Urothelium cell line (cell line): ENCODE measurements at regions not wholly inside any gene's neighbourhood (a gene's known extent, or its start where the extent isn't known, plus 50 kb on each side); places are given as distances from the start of the nearest gene placed in this dataset.
A peak's percentile ranks its signal among the peaks of the same experiment; 100 is the strongest.
"Not testable (repeated sequence)": the region's sequence is repeated elsewhere in the genome, so short reads cannot be mapped to it uniquely, and the experiment has no call there.

Source experiments
- DNase-seq: peaks from one replicate; pipeline ENCODE4 v3.0.0; 2011; ENCODE audit warnings: low spot score, mixed read lengths
- FAIRE-seq: peaks from 2 replicates; lab custom pipeline; 2011; peaks lifted over from hg19 to GRCh38; lab: Jason Lieb, UNC

DNA sequence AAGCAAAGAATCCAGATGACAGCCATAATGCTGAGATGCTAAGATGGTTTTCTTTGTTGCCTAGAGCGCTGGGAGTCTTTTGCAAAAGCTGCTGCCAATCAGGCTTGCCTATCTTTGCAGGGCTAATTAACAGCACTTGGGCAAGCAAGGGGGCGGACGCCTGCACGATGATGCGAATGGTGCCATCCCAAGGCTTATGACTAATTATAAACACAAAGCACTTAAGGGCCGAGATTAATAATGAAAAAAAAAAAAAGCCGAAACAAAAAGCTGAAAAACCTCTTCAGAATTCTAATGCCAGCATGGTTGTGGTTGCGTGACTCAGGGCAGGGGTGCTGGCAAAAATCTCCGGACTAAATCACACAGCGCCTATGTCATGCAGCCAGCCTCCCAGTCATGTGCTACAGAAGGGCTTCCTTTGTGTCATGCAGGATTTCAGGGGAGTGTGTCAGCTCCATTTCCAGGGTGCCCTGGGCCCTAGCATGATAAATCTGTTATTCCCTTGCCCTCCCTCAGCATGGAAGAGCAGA is 185.0 kb upstream of the ANKRD28 start:
- DNase-seq (peak; percentile 90), FAIRE-seq (no peak)

DNA sequence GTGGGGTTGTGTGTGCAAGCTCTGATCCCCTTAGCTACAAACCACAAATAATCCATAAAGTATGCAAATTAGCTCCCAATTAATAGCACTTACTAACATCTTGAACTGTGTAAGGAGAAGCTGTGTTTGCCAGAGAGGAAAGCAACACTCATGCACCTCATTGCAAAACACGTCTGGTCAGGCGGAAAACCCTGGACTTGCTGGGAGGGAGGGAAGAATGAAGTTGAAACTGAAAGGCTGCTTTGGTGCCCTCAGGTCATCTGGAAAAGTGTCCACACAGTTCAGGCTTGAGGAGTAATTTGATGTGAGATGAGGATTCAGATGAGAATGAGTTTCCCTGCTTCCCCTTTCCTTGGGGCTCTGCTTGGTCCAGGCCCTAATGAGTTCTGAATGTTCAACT is 185.5 kb upstream of the ANKRD28 start:
- peak; percentile 20 for DNase-seq
- FAIRE-seq = no peak

DNA sequence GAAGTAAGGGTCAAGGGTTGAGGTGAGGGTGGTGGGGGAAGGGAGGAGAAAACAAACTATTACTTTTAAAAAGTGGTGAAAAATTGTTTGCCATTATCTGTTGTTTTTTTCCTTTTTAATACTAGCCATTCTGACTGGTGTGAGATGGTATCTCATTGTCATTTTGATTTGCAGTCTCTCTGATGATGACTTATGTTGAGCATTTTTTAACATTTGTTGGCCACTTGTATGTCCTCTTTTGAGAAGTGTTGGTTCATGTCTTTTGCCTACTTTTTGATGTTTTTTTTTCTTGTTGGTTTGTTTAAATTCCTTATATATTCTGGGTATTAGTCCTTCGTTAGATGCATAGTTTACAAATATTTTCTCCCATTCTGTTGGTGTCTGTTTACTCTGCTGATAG is 185.9 kb upstream of the ANKRD28 start:
- no peak for FAIRE-seq
- DNase-seq = no peak

DNA sequence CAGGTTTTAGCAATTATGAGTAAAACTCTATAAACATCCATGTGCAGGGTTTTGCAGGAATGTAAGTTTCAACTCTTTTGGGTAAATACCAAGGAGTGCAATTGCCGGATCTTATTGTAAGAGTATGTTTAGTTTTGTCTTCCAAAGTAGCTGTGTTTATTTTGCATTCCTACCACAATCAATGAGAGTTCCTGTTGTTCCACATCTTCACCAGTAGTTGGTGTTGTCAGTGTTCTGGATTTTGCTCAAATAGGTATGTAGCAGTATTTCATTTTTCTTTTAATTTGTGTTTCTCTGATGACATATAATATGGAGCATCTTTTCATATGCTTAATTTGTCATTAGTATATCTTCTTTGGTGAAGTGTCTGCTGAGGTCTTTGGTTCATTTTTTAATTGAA is 185.1 kb upstream of the GALNT15 start:
- DNase-seq (no peak), FAIRE-seq (no peak)

DNA sequence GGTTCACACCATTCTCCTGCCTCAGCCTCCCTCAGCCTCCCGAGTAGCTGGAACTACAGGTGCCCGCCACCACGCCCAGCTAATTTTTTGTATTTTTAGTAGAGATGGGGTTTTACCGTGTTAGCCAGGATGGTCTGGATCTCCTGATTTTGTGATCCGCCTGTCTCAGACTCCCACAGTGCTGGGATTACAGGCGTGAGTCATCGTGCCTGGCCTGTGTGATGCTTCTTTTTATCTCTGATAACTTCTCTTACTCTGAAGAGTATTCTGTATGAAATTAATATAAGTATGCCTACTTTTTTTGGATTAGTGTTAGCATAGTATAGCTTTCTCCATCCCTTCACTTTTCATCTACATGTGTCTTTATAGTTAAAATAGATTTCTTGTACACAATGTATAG is 180.8 kb upstream of the GALNT15 start:
- FAIRE-seq, DNase-seq: not testable (repeated sequence)

DNA sequence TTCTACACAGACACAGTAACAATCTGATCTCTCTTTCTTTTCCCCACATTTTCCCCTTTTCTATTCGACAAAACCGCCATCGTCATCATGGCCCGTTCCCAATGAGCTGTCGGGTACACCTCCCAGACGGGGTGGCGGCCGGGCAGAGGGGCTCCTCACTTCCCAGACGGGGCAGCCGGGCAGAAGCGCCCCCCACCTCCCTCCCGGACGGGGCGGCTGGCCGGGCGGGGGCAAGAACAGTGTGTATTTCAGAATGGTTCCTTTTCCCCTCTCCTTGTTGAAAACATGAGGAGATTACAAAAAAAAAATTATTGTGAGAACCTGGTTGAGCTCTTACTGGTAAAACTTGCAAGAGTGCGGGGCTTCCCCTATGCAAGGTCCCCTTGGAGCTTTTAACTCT is 178.0 kb upstream of the GALNT15 start:
- not testable (repeated sequence) for DNase-seq, FAIRE-seq

DNA sequence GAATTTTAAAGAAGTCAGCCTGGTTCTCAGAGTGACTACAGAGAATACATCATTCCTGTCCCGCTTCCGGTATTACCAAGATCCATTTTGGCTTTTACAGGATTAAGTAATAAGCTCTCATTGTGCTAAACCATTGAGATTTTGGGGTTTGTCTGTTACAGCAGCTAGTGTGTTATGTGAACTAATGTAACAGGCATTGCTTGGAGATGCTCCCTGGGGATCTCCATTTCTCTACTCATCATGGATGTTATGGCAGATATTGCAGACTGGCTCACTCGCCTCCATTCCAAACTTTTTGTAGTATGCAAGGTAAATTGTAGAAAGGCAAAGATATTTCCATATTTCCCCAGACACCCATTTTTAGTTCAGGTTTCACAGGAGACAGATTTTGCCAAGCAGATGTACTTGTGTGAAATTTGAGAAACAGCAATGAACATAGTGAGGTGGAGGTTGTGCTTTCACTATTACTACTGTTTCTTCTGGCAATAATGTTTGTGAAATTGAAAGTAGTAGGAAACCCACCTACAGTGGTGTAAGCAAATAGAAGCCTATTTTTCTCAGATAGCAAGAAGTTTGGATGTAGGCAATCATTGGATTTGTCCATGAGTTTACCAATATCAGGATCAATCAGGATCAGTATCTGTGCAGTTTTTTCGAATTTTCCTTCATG is 177.1 kb upstream of the GALNT15 start:
- FAIRE-seq (no peak), DNase-seq (no peak)

DNA sequence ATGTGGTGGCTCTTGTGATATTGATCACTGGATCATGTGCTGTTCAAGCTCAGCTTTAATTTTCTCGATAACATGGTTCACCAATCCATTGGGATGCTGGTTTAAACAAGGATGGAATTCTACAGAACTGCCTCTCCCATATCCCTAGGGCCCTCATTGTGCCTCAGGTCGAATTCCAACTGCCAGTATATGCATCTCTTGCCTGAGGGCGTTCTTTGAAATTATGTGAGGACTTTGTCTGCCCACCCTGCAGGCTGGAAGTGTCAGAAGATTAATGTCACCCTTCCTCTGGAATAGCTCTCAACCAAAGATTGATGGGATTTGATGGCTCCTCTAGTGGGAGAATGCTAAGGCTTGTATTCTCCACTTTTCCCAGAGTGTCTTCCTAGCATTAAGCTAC is 175.6 kb upstream of the GALNT15 start:
- DNase-seq = no peak
- no peak for FAIRE-seq

DNA sequence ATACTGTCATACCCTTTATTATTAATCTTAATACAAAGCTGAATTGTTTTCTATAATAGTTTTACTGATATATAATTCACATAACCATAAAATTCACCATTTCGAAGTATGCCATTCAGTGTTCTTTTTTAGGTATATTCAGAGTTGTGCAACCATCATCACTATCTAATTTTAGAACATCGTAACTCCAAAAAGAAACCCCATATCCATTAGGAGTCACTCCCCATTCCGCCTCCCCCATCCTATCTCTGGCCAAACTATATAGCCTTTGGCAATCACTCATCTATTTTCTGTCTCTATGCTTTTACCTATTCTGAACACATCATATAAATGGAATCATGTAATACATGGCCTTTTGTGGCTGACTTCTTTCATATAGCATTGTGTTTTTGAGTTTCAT is 169.7 kb upstream of the GALNT15 start:
- no peak for FAIRE-seq
- no peak for DNase-seq

DNA sequence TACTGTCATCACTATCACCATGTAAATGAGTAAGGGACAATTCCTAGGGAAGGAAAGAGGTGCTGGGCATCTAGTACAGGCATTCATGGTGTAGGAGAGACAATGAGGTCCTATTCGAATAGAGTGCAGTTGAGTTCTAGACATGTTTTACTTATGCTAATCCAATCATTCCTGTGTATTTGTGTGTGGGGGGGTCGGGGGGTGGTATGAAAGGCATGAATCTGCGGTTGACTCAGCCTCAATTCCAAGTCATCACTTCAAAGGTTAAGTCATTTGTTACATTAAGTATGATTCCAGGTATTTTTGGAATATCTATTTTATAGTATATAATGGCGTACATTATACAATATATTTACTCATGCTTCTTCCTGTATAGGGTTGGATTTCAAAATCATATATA is 163.1 kb upstream of the GALNT15 start:
- FAIRE-seq (no peak), DNase-seq (no peak)

DNA sequence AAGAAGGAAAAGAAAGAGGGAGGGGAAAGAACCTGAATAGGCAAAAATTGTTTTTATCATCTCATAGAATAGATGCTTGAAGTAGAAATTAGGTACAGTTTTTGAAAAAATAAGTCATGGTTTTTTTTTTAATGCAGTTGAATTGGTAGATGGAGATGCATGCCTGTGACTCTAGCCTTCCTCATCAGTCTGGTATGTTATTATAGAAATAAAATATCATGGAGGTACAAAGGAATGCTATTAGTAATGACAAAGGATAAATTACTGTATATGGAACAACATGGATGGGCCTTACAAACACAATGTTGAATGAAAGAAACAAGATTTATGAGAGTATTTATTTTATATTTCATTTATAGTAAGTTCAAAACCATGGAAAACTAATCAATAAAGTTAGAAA is 162.4 kb upstream of the GALNT15 start:
- no peak for DNase-seq
- no peak for FAIRE-seq

DNA sequence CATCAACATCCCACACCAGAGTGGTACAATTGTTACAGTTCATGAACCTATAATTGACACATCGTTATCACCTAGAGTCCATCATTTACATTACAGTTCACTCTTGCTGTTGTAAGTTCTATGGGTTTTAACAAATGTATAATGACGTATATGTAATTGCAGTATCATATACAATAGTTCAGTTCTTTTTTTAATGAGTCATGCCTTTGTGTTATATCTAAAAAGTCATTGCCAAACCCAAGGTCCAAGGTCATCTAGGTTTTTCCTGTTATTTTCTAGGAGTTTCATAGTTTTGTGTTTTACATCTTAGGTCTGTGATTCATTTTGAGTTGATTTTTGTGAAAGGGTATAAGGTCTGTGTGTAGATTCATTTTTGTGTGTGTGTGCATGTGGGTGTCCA is 160.9 kb upstream of the GALNT15 start:
- DNase-seq = no peak
- FAIRE-seq = no peak

DNA sequence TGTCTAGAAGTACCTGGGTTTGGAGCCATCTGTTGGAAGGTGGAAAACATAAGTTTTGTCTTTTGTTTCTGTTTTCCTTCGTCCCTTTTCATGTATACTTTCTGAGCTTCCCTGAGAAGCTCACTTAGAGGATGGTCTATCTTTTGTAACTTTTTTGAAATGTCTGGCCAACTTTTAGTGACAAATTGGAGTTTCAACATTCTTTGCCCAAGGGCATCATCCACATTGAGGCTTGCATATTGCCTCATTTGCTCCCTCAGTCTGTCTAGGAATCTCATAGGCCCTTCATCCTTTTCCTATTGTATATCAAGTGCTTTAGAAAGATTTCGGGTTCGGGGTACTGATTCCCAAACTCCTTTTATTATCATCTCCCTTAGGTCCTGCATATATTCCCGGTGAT is 152.7 kb upstream of the GALNT15 start:
- not testable (repeated sequence) for DNase-seq, FAIRE-seq

DNA sequence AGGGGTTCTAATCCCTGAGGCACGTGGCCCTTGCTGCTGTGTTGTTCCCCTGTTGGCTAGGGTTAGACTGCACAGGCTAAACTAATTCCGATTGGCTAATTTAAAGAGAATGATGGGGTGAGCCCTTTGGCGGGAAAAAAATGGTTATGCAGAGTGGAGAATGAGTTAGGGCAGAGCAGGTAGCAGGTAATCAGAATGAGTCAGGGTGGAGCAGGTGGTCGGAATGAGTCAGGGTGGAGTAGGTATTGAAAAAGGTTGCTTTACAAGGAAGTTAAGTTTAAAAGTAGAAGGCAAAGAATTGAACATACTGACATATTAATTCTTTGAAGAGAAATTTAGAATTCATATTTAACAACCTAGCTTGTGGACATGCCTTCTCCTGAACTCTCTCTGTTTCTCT is 150.6 kb upstream of the GALNT15 start:
- not testable (repeated sequence) for DNase-seq, FAIRE-seq

DNA sequence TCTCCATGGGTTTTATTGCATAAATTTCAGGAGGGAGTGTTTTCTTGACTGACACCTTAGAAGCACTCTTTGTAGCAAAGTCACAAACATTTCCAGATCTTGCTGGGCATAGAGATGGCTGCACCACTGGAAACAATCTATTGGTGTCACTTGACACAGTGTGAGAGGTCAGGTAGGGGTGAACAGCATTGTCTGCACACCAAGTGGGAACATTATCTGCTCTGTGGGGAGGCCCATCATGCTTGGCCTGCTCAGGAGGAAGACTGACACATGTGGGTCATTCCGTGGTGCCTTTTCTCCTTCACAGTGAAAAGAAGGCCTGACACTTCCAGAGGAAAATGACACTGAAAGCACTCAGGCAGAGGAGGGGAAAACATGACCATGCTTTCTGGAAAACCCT is 149.9 kb upstream of the GALNT15 start:
- FAIRE-seq (no peak), DNase-seq (no peak)

DNA sequence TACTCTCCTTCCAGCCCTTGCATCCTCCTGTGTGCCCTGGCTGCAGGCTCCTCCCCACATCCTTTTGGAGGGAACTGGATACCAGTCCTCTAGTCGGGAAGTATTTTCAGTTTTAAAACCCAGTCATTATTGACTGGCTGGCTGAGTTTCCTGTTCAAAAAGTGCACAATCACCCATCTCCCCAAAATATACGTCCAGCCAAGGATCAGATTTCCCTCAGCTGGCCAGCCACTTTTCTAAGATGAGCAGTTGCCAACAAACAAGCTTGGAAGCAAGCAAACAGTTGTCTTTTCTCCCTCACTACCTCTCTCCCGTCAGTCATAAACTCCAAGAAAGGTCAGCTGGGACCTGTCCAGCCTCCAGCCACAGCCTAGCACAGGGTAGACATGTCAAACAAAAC is 147.7 kb upstream of the GALNT15 start:
- DNase-seq (no peak), FAIRE-seq (no peak)

DNA sequence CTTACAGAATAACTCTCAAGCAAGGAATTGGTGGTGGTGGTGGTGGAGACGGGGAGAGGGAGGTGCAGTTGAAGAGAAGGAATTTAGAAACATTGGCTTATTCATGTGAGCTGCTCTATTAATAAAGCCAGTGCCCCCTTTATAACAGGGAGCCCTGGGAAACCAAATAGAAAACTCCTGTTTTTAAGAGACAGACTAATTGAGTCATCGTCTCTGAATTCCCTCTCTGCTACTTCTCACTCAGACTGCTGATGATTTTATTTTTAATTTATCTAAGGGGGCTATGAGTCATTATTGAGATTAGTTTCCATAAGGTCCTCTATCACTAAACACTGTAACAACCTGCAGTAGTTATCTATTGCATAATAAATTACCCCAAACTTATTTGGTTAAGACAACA is 145.9 kb upstream of the GALNT15 start:
- FAIRE-seq (no peak), DNase-seq (no peak)

DNA sequence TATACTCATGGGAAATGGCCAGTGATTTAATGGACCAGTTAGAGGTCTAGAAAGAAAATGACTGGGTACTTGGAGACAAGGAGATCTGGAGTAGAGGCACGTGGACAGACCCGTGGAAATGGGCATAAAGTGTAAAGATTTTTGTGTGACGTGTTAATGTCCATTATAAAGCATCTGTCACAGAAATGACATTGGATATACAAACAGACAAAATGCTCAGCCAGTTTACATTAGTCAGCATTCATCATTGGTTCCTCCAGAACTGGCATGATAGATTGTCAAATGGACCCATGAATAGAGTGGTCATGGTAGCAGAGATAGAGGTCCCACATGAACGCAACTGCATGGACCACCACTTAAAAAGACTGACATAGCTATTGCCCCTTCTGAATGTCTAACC is 144.1 kb upstream of the GALNT15 start:
- no peak for DNase-seq
- no peak for FAIRE-seq

DNA sequence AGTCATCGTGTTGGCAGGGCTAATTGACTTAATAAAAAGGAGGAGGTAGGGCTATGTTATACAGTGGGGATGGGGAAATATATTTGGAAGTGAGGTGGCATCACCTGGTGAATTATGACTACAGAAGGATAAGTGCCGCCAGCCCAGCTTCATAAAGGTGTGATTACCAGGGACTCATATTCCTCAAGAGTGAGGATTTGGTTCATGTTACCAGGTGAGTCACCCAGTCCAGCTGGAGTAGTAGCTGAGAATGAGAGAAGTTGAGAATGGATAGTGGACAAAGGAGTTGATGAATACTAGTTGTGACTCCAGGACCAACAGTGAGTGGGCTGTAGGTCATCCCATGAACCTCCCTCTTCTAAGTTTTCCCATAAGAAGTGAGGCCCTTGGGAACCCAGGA is 143.0 kb upstream of the GALNT15 start:
- DNase-seq (no peak), FAIRE-seq (no peak)

DNA sequence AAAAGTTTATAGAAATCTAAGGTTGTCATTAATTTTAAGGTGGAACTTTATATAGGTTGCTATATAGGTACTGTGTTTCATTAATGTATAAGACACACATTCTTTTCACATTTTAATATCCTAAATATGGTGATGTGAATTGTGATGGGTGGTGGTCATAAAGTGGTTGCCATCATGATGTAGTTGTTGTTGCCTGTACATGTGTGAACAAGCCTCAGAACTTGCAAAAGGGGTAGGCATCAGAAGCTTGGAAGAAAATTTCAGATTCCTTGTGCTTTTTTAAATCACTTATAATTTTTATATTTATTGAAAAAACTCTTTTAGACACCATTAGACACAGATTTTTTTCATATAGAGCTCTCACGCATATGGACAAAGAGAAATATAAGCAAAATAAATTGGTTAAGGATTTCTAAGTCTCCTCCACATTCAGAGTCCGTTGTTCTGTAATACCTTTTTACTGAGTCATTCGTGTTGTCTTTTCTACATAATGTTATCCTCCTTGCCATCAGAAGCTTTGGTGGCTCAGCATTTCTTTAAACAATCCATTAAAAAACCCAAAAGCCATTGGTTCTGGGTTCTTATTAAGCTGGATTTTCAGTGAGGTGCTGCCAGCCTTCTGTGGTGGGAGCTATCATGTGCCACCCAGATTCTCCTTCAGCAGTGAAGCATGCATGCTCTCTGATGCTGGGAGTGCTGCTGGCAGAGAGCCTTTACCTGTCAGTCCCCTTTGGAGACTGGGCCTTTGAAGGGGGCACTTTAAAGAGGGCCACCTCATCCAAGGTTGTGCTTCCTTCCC is 140.4 kb upstream of the GALNT15 start:
- FAIRE-seq (no peak), DNase-seq (no peak)

DNA sequence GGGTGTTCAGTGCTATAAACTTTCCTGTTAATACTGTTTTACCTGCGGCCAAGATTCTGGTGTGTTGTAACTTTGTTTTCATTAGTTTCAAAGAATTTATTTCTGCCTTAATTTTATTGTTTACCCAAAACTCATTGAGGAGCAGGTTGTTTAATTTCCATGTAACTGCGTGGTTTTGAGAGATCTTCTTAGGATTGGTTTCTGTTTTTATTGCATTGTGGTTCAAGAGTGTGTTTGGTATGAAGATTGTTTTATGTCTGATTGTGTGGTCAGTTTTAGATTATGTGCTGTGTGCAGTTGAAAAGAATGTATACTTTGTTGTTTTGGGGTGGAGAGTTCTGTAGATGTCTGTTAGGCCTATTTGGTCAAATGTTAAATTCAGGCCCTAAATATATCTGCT is 133.5 kb upstream of the GALNT15 start:
- no peak for DNase-seq
- no peak for FAIRE-seq
